ENCODE measurements at regions not wholly inside any gene's neighbourhood (a gene's known extent, or its start where the extent isn't known, plus 50 kb on each side); places are given as distances from the start of the nearest gene placed in this dataset.

DNA sequence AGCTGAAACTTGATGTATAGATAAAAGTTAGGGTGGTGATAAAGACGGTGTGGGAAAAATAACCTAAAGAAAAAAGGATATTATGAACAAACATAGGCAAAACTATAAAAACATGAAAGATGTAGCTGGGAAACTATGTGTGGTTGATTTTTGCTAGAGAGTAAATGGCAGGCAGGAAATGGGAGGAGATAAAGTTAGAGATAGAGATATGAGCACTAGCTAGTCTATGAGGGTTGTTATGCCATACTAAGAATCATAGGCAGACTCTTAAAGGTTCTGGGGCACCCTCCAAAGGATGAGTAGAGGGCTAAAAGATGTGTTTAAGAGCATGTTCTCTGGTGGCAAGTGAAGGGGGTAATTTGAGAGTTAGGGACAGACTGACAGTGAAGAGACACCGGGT is 1109.2 kb downstream of the GATA3 start:
- no peak overlapping the region for H3K14ac ChIP-seq (replicated peaks; ENCODE audit: low read depth, low read length)
- no peaks in the 10 kb centered on the region for H4K20me1 ChIP-seq (ENCODE audit: insufficient read depth, low read length)
- TF ChIP-seq BHLHE40 (IDR thresholded peaks at IDR 0.05; ENCODE audit: low read depth, low read length), result no peak
- TF ChIP-seq MXI1 (IDR thresholded peaks at IDR 0.05; ENCODE audit: borderline replicate concordance, low read depth, low read length), result no peak
- TF ChIP-seq CEBPB (IDR thresholded peaks at IDR 0.05; ENCODE audit: low read depth, low read length), result no peak
- no peak for TF ChIP-seq MAZ (IDR thresholded peaks at IDR 0.05; ENCODE audit: borderline replicate concordance, low read depth, low read length)
- no peak for TF ChIP-seq RFX5 (IDR thresholded peaks at IDR 0.05; ENCODE audit: low read depth, low read length)
- TF ChIP-seq MAFK (IDR thresholded peaks at IDR 0.05; ENCODE audit: low read depth, low read length), result no peak
- TF ChIP-seq, protein P1, sequence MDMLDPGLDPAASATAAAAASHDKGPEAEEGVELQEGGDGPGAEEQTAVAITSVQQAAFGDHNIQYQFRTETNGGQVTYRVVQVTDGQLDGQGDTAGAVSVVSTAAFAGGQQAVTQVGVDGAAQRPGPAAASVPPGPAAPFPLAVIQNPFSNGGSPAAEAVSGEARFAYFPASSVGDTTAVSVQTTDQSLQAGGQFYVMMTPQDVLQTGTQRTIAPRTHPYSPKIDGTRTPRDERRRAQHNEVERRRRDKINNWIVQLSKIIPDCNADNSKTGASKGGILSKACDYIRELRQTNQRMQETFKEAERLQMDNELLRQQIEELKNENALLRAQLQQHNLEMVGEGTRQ (IDR thresholded peaks at IDR 0.05; ENCODE audit: low read depth, low read length), result no peak
- no peak for TF ChIP-seq CHD1 (IDR thresholded peaks at IDR 0.05; ENCODE audit: low read depth, low read length)
- TF ChIP-seq FOS (IDR thresholded peaks at IDR 0.05; ENCODE audit: low read depth, low read length), result no peak
- no peak for TF ChIP-seq NFE2L2 (IDR thresholded peaks at IDR 0.05; ENCODE audit: low read depth, low read length)
- no peak for TF ChIP-seq RAD21 (IDR thresholded peaks at IDR 0.05; ENCODE audit: low read length)
- TF ChIP-seq RCOR1 (IDR thresholded peaks at IDR 0.05; ENCODE audit: insufficient replicate concordance, low read length), result no peak
- no peak for TF ChIP-seq SMC3 (IDR thresholded peaks at IDR 0.05; ENCODE audit: low read depth, low read length)
- TF ChIP-seq, protein P2, sequence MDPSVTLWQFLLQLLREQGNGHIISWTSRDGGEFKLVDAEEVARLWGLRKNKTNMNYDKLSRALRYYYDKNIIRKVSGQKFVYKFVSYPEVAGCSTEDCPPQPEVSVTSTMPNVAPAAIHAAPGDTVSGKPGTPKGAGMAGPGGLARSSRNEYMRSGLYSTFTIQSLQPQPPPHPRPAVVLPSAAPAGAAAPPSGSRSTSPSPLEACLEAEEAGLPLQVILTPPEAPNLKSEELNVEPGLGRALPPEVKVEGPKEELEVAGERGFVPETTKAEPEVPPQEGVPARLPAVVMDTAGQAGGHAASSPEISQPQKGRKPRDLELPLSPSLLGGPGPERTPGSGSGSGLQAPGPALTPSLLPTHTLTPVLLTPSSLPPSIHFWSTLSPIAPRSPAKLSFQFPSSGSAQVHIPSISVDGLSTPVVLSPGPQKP (IDR thresholded peaks at IDR 0.05; ENCODE audit: borderline replicate concordance, low read depth, low read length), result no peak
- TF ChIP-seq, protein P3, sequence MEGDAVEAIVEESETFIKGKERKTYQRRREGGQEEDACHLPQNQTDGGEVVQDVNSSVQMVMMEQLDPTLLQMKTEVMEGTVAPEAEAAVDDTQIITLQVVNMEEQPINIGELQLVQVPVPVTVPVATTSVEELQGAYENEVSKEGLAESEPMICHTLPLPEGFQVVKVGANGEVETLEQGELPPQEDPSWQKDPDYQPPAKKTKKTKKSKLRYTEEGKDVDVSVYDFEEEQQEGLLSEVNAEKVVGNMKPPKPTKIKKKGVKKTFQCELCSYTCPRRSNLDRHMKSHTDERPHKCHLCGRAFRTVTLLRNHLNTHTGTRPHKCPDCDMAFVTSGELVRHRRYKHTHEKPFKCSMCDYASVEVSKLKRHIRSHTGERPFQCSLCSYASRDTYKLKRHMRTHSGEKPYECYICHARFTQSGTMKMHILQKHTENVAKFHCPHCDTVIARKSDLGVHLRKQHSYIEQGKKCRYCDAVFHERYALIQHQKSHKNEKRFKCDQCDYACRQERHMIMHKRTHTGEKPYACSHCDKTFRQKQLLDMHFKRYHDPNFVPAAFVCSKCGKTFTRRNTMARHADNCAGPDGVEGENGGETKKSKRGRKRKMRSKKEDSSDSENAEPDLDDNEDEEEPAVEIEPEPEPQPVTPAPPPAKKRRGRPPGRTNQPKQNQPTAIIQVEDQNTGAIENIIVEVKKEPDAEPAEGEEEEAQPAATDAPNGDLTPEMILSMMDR (conservative IDR thresholded peaks at IDR 0.05; ENCODE audit: low read depth, low read length), result no peak
- TF ChIP-seq POLR2A (IDR thresholded peaks at IDR 0.05; ENCODE audit: low read depth, low read length), result no peak
- no peaks in the 10 kb centered on the region for H3K36me3 ChIP-seq (ENCODE audit: control insufficient read depth, insufficient read depth, low read length)
- no peak overlapping the region for H2BK20ac ChIP-seq (ENCODE audit: low read depth, low read length)
- no peaks in the 10 kb centered on the region for H3K4me1 ChIP-seq (ENCODE audit: control insufficient read depth, insufficient read depth, low read length)
- DNase-seq, result no peak
- no peak overlapping the region for H4K91ac ChIP-seq (ENCODE audit: insufficient read depth, low read depth, low read length)
- no peak overlapping the region for H3K18ac ChIP-seq (ENCODE audit: low read depth, low read length)
- H4K8ac ChIP-seq (ENCODE audit: low read depth in 2 of 2, low read length in 2 of 2), result no peak overlapping the region
- no CpG with 5 or more reads among the region's 2 CpGs for WGBS, 2 experiments (ENCODE audit: extremely low coverage in 2 of 2, insufficient read length in 1 of 2)
- in situ Hi-C loops (cut with MboI; ENCODE audit: low sequenced_read_pairs), result no loop called here
- no peak overlapping the region for H3K4ac ChIP-seq (ENCODE audit: low read depth, low read length)
- no peak overlapping the region for H3K23ac ChIP-seq (ENCODE audit: low read depth, low read length)
- POLR2A ChIA-PET (ENCODE audit: unreplicated experiment), result no interaction called here
- CTCF ChIA-PET, result no interaction called here
- H2BK15ac ChIP-seq (ENCODE audit: low read depth, low read length), result no peak overlapping the region
- H3K27ac ChIP-seq (ENCODE audit: insufficient read depth, low read length), result no peak overlapping the region
- no peaks in the 10 kb centered on the region for H3K27me3 ChIP-seq (ENCODE audit: control insufficient read depth, insufficient read depth, low read length)
- dilution Hi-C loops (cut with HindIII; ENCODE audit: low sequenced_read_pairs, unreplicated experiment), result no loop called here
- H3K4me2 ChIP-seq (ENCODE audit: low read depth, low read length), result no peak overlapping the region
- intact Hi-C loops (cut with micrococcal nuclease), result no loop called here
- H2BK120ac ChIP-seq (ENCODE audit: low read depth, low read length), result no peak overlapping the region
- ATAC-seq (ENCODE audit: low read depth), result no peak
- no peak overlapping the region for H3K56ac ChIP-seq (ENCODE audit: extremely low read depth, insufficient read depth, low read length)
- H3K4me3 ChIP-seq (ENCODE audit: insufficient read depth, low read depth, low read length), result no peak overlapping the region
- no peak overlapping the region for H2AK9ac ChIP-seq (replicated peaks; ENCODE audit: low read depth, low read length, poor library complexity)
- BruUV-seq (replicated peaks), result no TSS peak
- H4K5ac ChIP-seq (ENCODE audit: low read depth, low read length), result no peak overlapping the region
- no peak overlapping the region for H2BK5ac ChIP-seq (ENCODE audit: low read depth, low read length, poor library complexity, severe bottlenecking)
- H3K9me1 ChIP-seq (ENCODE audit: insufficient read depth, low read length), result no peaks in the 10 kb centered on the region
- no peak overlapping the region for H2AK5ac ChIP-seq (ENCODE audit: low read depth, low read length)
- H2AFZ ChIP-seq (replicated peaks; ENCODE audit: low read length, poor library complexity), result no peak overlapping the region
- H3K9ac ChIP-seq (ENCODE audit: low read depth, low read length), result no peak overlapping the region
- no peaks in the 10 kb centered on the region for H3K79me1 ChIP-seq (ENCODE audit: low read depth in 1 of 2, low read length in 2 of 2)
- H3K9me3 ChIP-seq (ENCODE audit: control insufficient read depth, insufficient read depth, low read length), result peaks cover 3% of the 10 kb centered on the region

Measured in IMR-90 (cell line).